RWPE1 (cell line): ENCODE measurements at regions not wholly inside any gene's neighbourhood (a gene's known extent, or its start where the extent isn't known, plus 50 kb on each side); places are given as distances from the start of the nearest gene placed in this dataset.

Experiments used
- CTCF ChIA-PET: fragments of 350-600 bp; sonication (Branson Sonifier 250); formaldehyde crosslinking; extraction: SDS; loops from one replicate; lab custom pipeline; 2021; lab: Yijun Ruan, JAX
- POLR2A ChIA-PET: fragments of 400-600 bp; formaldehyde crosslinking; extraction: SDS; loops from one replicate; lab custom pipeline; 2020; ENCODE audit warnings: antibody characterized with exemption; ENCODE audit not compliant: low non-redundant PET; lab: Yijun Ruan, JAX
- DNase-seq: peaks from one replicate; pipeline ENCODE4 v3.0.0; 2012; ENCODE audit warnings: low spot score
- H3K27ac ChIP-seq: fragments of 450-650 bp; 2 replicates; pipeline ENCODE4 v1.5.1; 2017
- CTCF ChIP-seq: fragments of 450-650 bp; conservative IDR thresholded peaks from 2 replicates; pipeline ENCODE4 v1.5.1; 2017; ENCODE audit warnings: low read depth, mild to moderate bottlenecking

DNA sequence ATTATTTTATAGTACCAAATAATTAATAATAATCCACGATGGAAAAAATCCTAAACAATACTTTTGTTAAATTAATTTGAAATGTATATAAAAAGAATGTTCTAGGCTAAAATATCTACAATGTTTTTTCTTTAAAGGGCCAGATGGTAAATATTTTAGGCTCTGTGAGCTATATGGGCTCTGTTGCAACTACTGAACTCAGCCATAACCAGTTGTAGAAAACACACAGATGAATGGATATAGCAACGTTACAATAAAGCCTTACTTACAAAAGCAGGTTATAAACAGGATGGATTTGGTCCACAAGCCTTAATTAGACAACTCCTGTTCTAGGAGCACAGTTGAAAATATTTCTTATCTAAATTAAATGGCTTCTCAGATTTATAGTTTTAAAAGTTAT is 245.2 kb downstream of the KCNC2 start:
- H3K27ac ChIP-seq: no peak overlapping the region
- DNase-seq: no peak
- CTCF ChIA-PET: no interaction called here
- TF ChIP-seq CTCF: no peak
- POLR2A ChIA-PET: no interaction called here

- POLR2A ChIA-PET: no interaction called here
- no peak for DNase-seq
- no peak for TF ChIP-seq CTCF
- no peak overlapping the region for H3K27ac ChIP-seq
- CTCF ChIA-PET: interaction anchor here (0.5 kb wide), 1 partner anchor 9 kb away, joined by 4 read pairs; no protein-coding TSS in a partner anchor
Observed at GRCh38 chr12:74971201-74971600, 238.4 kb downstream of the KCNC2 start.

DNA sequence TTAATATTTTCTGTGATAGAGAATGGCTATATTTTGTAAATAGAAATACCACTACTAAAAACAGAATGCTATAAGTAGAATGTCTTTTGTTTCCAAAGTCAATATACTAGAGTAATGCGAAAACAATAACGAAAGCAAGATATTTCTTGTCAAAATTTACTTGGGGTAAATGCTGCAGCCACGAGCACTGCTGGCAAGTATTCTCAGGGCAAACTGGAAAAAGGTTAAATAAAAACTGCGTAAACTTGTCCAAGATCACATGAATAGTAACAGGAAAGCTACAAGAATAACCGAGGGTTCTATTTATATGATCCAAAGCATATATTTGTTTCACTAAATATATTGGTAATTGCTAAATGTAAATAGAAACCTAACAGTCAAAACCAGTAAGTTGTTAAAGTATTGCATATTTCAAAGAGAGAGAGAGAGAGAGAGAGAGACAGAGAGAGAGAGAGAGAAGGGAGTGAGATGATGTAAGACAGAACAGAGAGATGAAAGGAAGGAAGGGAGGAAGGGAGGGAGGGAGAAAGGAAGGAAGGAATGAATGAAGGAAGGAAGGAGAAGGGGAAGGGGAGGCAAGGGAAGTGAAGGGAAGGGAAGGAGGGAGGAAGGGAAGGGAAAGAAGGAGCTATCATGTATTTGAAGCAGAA is 231.7 kb downstream of the KCNC2 start:
- POLR2A ChIA-PET: no interaction called here
- no peak for DNase-seq
- CTCF ChIA-PET: interaction anchor here (0.6 kb wide), 1 partner anchor 328 kb away, joined by 4 read pairs; no protein-coding TSS in a partner anchor
- no peak for TF ChIP-seq CTCF
- H3K27ac ChIP-seq: no peak overlapping the region

GRCh38 chr12:74980510-74980909 is 229.1 kb downstream of the KCNC2 start:
- DNase-seq: no peak
- ChIA-PET POLR2A (no interaction called here), CTCF (interaction anchor here (0.7 to 0.8 kb wide), 2 partner anchors 10 to 258 kb away, joined by 3 to 4 read pairs; no protein-coding TSS in a partner anchor)
- no peak overlapping the region for H3K27ac ChIP-seq
- no peak for TF ChIP-seq CTCF

DNA sequence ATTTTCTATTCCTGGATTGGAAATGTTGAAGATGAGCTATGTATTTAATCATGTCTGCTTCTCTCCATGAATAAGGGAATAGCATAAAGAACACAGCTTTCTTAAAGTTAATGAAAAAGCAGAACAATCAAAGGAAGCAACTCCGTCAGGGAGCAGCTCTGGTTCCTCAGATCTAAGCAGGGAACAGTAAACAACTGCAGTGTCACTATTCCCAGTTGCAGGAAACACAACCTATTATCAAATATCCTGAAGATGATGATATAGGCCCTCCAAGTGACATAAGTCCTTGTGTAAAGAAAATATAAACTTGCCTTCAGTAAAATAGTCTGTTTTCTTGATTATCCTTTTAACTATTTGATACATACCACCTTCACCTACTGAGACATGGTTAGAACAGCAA is 228.1 kb downstream of the KCNC2 start:
- CTCF ChIA-PET: interaction anchor here (0.6 to 0.7 kb wide), 2 partner anchors 11 to 293 kb away, joined by 3 read pairs; no protein-coding TSS in a partner anchor
- no peak for TF ChIP-seq CTCF
- no peak for DNase-seq
- H3K27ac ChIP-seq: no peak overlapping the region
- POLR2A ChIA-PET: no interaction called here

GRCh38 chr12:74983917-74984316 is 225.7 kb downstream of the KCNC2 start:
- POLR2A ChIA-PET: no interaction called here
- H3K27ac ChIP-seq: no peak overlapping the region
- CTCF ChIA-PET: interaction anchor here (0.6 to 0.7 kb wide), 3 partner anchors 56 to 186 kb away, joined by 3 to 4 read pairs (median 4); no protein-coding TSS in a partner anchor
- TF ChIP-seq CTCF: no peak
- DNase-seq: no peak
